NCI-H345 (cell line): ENCODE measurements at regions not wholly inside any gene's neighbourhood (a gene's known extent, or its start where the extent isn't known, plus 50 kb on each side); places are given as distances from the start of the nearest gene placed in this dataset.
A peak's percentile ranks its signal among the peaks of the same experiment; 100 is the strongest.
"Not testable (repeated sequence)": the region's sequence is repeated elsewhere in the genome, so short reads cannot be mapped to it uniquely, and the experiment has no call there.

Experiments used
- DNase-seq: peaks from one replicate; lab custom pipeline; 2025; lab: John Stamatoyannopoulos, UW

GRCh38 chr14:37843954-37844607 is 248.7 kb downstream of the TTC6 start:
- DNase-seq = no peak

- no peak for DNase-seq
Observed at GRCh38 chr14:37844614-37845013, 249.2 kb downstream of the TTC6 start.

- no peak for DNase-seq
Observed at GRCh38 chr14:37848985-37849621, 253.7 kb downstream of the TTC6 start.

- DNase-seq = no peak
Observed at GRCh38 chr14:37851054-37851453, 255.6 kb downstream of the TTC6 start.

GRCh38 chr14:37855871-37856270 is 260.4 kb downstream of the TTC6 start:
- DNase-seq = no peak

GRCh38 chr14:37857774-37858266 is 262.4 kb downstream of the TTC6 start:
- no peak for DNase-seq

- DNase-seq = no peak
Observed at GRCh38 chr14:37858733-37859132, 263.3 kb downstream of the TTC6 start.

GRCh38 chr14:37859177-37859576 is 263.7 kb downstream of the TTC6 start:
- no peak for DNase-seq

GRCh38 chr14:37862263-37862662 is 266.8 kb downstream of the TTC6 start:
- no peak for DNase-seq

GRCh38 chr14:37864128-37864527 is 268.7 kb downstream of the TTC6 start:
- DNase-seq = no peak

GRCh38 chr14:37864861-37865718 is 269.7 kb downstream of the TTC6 start:
- peak; percentile 57 for DNase-seq

- no peak for DNase-seq
Observed at GRCh38 chr14:37865719-37866549, 270.5 kb downstream of the TTC6 start.

GRCh38 chr14:37869633-37870032 is 274.2 kb downstream of the TTC6 start:
- DNase-seq = no peak

- no peak for DNase-seq
Observed at GRCh38 chr14:37870170-37870569, 274.7 kb downstream of the TTC6 start.

GRCh38 chr14:37870632-37871346 is 275.4 kb downstream of the TTC6 start:
- no peak for DNase-seq

GRCh38 chr14:37874065-37874428 is 278.6 kb downstream of the TTC6 start:
- DNase-seq = not testable (repeated sequence)

- DNase-seq = peak; percentile 71
Observed at GRCh38 chr14:37874429-37875109, 279.1 kb downstream of the TTC6 start.

GRCh38 chr14:37888234-37888633 is 292.8 kb downstream of the TTC6 start:
- no peak for DNase-seq

- DNase-seq = peak; percentile 65
Observed at GRCh38 chr14:37889087-37889486, 293.7 kb downstream of the TTC6 start.

GRCh38 chr14:37890095-37890494 is 294.7 kb downstream of the TTC6 start:
- DNase-seq = no peak

GRCh38 chr14:37891500-37891899 is 296.1 kb downstream of the TTC6 start:
- DNase-seq = not testable (repeated sequence)
